ENCODE measurements at regions not wholly inside any gene's neighbourhood (a gene's known extent, or its start where the extent isn't known, plus 50 kb on each side); places are given as distances from the start of the nearest gene placed in this dataset.
"Not testable (repeated sequence)": the region's sequence is repeated elsewhere in the genome, so short reads cannot be mapped to it uniquely, and the experiment has no call there.

DNA sequence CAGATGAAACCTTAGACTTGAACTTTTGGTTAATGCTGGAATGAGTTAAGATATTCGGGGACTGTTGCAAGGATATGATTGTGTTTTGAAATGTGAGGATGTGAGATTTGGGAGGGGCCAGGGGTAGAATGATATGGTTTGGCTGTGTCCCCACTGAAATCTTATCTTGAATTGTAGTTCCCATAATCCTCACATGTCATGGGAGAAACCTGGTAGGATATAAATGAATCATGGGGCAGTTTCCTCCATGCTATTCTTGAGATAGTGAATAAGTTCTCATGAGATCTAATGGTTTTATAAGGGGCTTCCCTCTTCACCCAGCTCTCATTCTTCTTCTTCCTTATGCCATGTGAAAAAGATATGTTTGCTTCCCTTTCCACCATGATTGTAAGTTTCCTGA lies 158.0 kb downstream of the MREG start:
- TF ChIP-seq CTCF, POLR2A (IDR thresholded peaks at IDR 0.05): not testable (repeated sequence)
